Gastroesophageal sphincter (tissue), 4 donors: ENCODE measurements at regions not wholly inside any gene's neighbourhood (a gene's known extent, or its start where the extent isn't known, plus 50 kb on each side); places are given as distances from the start of the nearest gene placed in this dataset.
"Not testable (repeated sequence)": the region's sequence is repeated elsewhere in the genome, so short reads cannot be mapped to it uniquely, and the experiment has no call there.

Experiments used
- ATAC-seq: fragments of 150-250 bp; one replicate; pipeline ENCODE4 v1.9.1; 2016; ENCODE audit warnings: mild to moderate bottlenecking, moderate library complexity
- H3K27ac ChIP-seq, 4 donors: fragments of 200-600 bp; sonication (generic) in 3 of 4; 1 replicate in 3 of 4; 2 replicates in 1 of 4; pipeline ENCODE4 v1.5.1; 2016 to 2019
- H3K27me3 ChIP-seq: fragments of 200-600 bp; sonication (generic); one replicate; pipeline ENCODE4 v1.5.1; 2019
- H3K36me3 ChIP-seq, 2 donors: fragments of 200-600 bp; sonication (generic); one replicate each; pipeline ENCODE4 v1.5.1; 2019; ENCODE audit warnings: control low read depth in 1 of 2
- H3K4me1 ChIP-seq, 3 donors: fragments of 200-600 bp; sonication (generic); 1 replicate in 2 of 3; 2 replicates in 1 of 3; pipeline ENCODE4 v1.5.1; 2016 to 2019; ENCODE audit warnings: control low read depth in 2 of 3
- H3K4me3 ChIP-seq, 2 donors: fragments of 200-600 bp; sonication (generic); one replicate each; pipeline ENCODE4 v1.5.1; 2019; ENCODE audit warnings: mild to moderate bottlenecking in 1 of 2, moderate library complexity in 1 of 2
- H3K9me3 ChIP-seq, 3 donors: fragments of 200-600 bp; sonication (generic); one replicate each; pipeline ENCODE4 v1.5.1; 2017 to 2019; ENCODE audit warnings: control low read depth in 2 of 3
- CTCF ChIP-seq, 4 experiments: fragments of 200-600 bp in 2 of 4; fragments of 450-650 bp in 2 of 4; sonication (generic) in 1 of 4; IDR thresholded peaks; one replicate each; pipeline ENCODE4 v1.5.1; 2017 to 2019; ENCODE audit warnings: antibody characterized with exemption in 4 of 4, mild to moderate bottlenecking in 2 of 4, moderate library complexity in 2 of 4
- EP300 ChIP-seq: sonication (generic); formaldehyde crosslinking; IDR thresholded peaks from one replicate; pipeline ENCODE4 v1.6.1; 2017; ENCODE audit warnings: antibody characterized with exemption, mild to moderate bottlenecking
- POLR2A ChIP-seq, 2 donors: fragments of 450-650 bp; IDR thresholded peaks; one replicate each; pipeline ENCODE4 v1.6.1; 2017; ENCODE audit warnings: antibody characterized with exemption in 2 of 2, mild to moderate bottlenecking in 2 of 2, moderate library complexity in 1 of 2
- POLR2AphosphoS5 ChIP-seq: sonication (generic); formaldehyde crosslinking; IDR thresholded peaks from one replicate; pipeline ENCODE4 v1.6.1; 2017; ENCODE audit warnings: antibody characterized with exemption
- WGBS, 2 donors: methylation state at CpG; one replicate each; pipeline ENCODE4 v1.1.5; 2018; ENCODE audit warnings: low coverage in 1 of 2; 5-methylcytosine and 5-hydroxymethylcytosine counted together

GRCh38 chr1:105254906-105255305 is 1505.2 kb downstream of the AMY1C start:
- ATAC-seq = no peak
- no peak for TF ChIP-seq CTCF (IDR thresholded peaks at IDR 0.05)
- no peak for TF ChIP-seq POLR2A (IDR thresholded peaks at IDR 0.05)
- TF ChIP-seq EP300 = no peak
- no peak for TF ChIP-seq POLR2AphosphoS5
- WGBS, 2 donors = 81 to 82% methylated on average over 1 of the region's 1 CpG
- Histone ChIP-seq H3K4me3 (no peak overlapping the region), H3K36me3 (no peaks in the 10 kb centered on the region), H3K9me3 (no peaks in the 10 kb centered on the region), H3K4me1 (no peaks in the 10 kb centered on the region), H3K27ac (no peak overlapping the region), H3K27me3 (no peaks in the 10 kb centered on the region)

GRCh38 chr1:105260001-105260400 is 1510.3 kb downstream of the AMY1C start:
- Histone ChIP-seq H3K4me1 (no peaks in the 10 kb centered on the region), H3K9me3 (peaks cover 0 to 9% (median 0%) of the 10 kb centered on the region in 3 donors), H3K36me3 (no peaks in the 10 kb centered on the region), H3K4me3 (no peak overlapping the region), H3K27me3 (no peaks in the 10 kb centered on the region), H3K27ac (no peak overlapping the region)
- ATAC-seq = no peak
- TF ChIP-seq POLR2AphosphoS5 (no peak), POLR2A (IDR thresholded peaks at IDR 0.05) (no peak), EP300 (no peak), CTCF (IDR thresholded peaks at IDR 0.05) (no peak)
- 53 to 76% methylated on average over 6 to 7 of the region's 7 CpGs for WGBS, 2 donors

GRCh38 chr1:105270966-105271365 is 1521.3 kb downstream of the AMY1C start:
- Histone ChIP-seq H3K9me3 (peaks cover 0 to 7% (median 0%) of the 10 kb centered on the region in 3 donors), H3K27ac (no peak overlapping the region), H3K27me3 (no peaks in the 10 kb centered on the region), H3K4me1 (no peaks in the 10 kb centered on the region), H3K4me3 (no peak overlapping the region), H3K36me3 (no peaks in the 10 kb centered on the region)
- TF ChIP-seq POLR2AphosphoS5 = no peak
- no peak for TF ChIP-seq POLR2A (IDR thresholded peaks at IDR 0.05)
- TF ChIP-seq EP300 = no peak
- TF ChIP-seq CTCF (IDR thresholded peaks at IDR 0.05) = no peak
- no peak for ATAC-seq
- WGBS, 2 donors = 59 to 67% methylated on average over 2 of the region's 2 CpGs

GRCh38 chr1:105272376-105272775 is 1522.7 kb downstream of the AMY1C start:
- 93 to 100% methylated on average over 8 of the region's 8 CpGs for WGBS, 2 donors
- H3K27ac ChIP-seq, H3K9me3 ChIP-seq, H3K27me3 ChIP-seq, H3K36me3 ChIP-seq, ATAC-seq, H3K4me3 ChIP-seq, H3K4me1 ChIP-seq: not testable (repeated sequence)

- H3K27me3 ChIP-seq = no peaks in the 10 kb centered on the region
- no peak overlapping the region for H3K27ac ChIP-seq
- H3K36me3 ChIP-seq = no peaks in the 10 kb centered on the region
- ATAC-seq = no peak
- WGBS, 2 donors = 72 to 100% methylated on average over 2 of the region's 2 CpGs
- no peaks in the 10 kb centered on the region for H3K4me1 ChIP-seq
- no peak overlapping the region for H3K4me3 ChIP-seq
- TF ChIP-seq POLR2A (IDR thresholded peaks at IDR 0.05) (no peak), EP300 (no peak), POLR2AphosphoS5 (no peak), CTCF (IDR thresholded peaks at IDR 0.05) (no peak)
- H3K9me3 ChIP-seq = no peaks in the 10 kb centered on the region
Measured at GRCh38 chr1:105294838-105295237, 1545.1 kb downstream of the AMY1C start.

GRCh38 chr1:105310063-105310462 is 1560.4 kb downstream of the AMY1C start:
- WGBS, 2 donors = 6 to 22% methylated on average over 1 of the region's 1 CpG
- Histone ChIP-seq H3K27ac (no peak overlapping the region), H3K4me1 (no peaks in the 10 kb centered on the region), H3K27me3 (no peaks in the 10 kb centered on the region), H3K9me3 (no peaks in the 10 kb centered on the region), H3K36me3 (no peaks in the 10 kb centered on the region), H3K4me3 (no peak overlapping the region)
- TF ChIP-seq POLR2AphosphoS5 (no peak), CTCF (IDR thresholded peaks at IDR 0.05) (no peak), POLR2A (IDR thresholded peaks at IDR 0.05) (no peak), EP300 (no peak)
- ATAC-seq = no peak
